IPS-18a (cell line): ENCODE measurements at regions not wholly inside any gene's neighbourhood (a gene's known extent, or its start where the extent isn't known, plus 50 kb on each side); places are given as distances from the start of the nearest gene placed in this dataset.

Experiments
- H3K27ac ChIP-seq: one replicate; pipeline ENCODE4 v1.5.1; 2013; ENCODE audit warnings: low read length
- H3K27me3 ChIP-seq: one replicate; pipeline ENCODE4 v1.6.1; 2013; ENCODE audit warnings: mild to moderate bottlenecking, low read length; ENCODE audit not compliant: control insufficient read depth, insufficient read depth
- H3K36me3 ChIP-seq: one replicate; pipeline ENCODE4 v1.6.1; 2013; ENCODE audit warnings: low read depth, low read length; ENCODE audit not compliant: control insufficient read depth
- H3K4me1 ChIP-seq: one replicate; pipeline ENCODE4 v1.6.1; 2013; ENCODE audit warnings: low read depth, low read length; ENCODE audit not compliant: control insufficient read depth
- H3K4me3 ChIP-seq: one replicate; pipeline ENCODE4 v1.5.1; 2013; ENCODE audit warnings: low read length
- H3K9ac ChIP-seq: one replicate; pipeline ENCODE4 v1.6.1; 2013; ENCODE audit warnings: mild to moderate bottlenecking, low read length, moderate library complexity
- H3K9me3 ChIP-seq: one replicate; pipeline ENCODE4 v1.6.1; 2013; ENCODE audit warnings: low read depth, low read length; ENCODE audit not compliant: control insufficient read depth

DNA sequence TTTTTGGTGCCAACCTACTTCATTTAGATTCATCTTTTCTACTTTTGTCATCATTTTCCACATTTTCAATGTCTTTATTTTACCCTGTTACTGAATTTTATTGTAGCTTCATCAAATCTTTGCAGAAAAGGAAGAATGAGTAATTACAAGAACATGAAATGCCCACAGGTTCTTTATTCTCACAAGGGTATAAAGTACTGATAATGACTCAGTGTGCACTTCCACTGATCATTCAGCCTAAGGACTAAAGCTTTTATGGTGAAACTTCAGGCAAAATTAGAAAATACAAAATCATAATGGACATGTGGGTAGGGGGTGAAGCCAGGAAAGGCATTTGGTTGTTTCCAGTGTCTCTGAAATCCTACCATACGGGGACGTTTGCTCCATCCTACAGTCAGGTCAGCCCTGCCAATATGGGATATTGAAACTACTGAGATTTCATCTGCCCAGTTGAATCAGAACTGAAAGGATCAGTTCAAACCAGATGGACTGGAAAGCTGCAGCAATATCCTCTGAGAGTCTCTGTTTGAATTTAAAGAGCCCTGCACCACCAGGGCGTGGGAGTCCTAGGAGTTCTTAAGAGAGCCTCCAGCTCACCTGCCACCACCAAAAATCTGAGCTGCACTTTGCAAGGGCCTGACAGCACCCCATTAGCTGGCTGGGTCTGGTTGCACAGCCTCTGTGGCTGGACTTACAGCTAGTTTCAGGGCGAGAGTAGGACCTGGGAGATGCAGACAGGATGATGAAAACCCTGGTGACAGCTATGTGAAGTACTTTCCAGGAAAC lies 390.4 kb downstream of the CMPK2 start:
- Histone ChIP-seq H3K36me3 (no peaks in the 10 kb centered on the region), H3K4me1 (no peaks in the 10 kb centered on the region), H3K9ac (no peak overlapping the region), H3K4me3 (no peak overlapping the region), H3K9me3 (no peaks in the 10 kb centered on the region), H3K27ac (no peak overlapping the region), H3K27me3 (no peaks in the 10 kb centered on the region)

DNA sequence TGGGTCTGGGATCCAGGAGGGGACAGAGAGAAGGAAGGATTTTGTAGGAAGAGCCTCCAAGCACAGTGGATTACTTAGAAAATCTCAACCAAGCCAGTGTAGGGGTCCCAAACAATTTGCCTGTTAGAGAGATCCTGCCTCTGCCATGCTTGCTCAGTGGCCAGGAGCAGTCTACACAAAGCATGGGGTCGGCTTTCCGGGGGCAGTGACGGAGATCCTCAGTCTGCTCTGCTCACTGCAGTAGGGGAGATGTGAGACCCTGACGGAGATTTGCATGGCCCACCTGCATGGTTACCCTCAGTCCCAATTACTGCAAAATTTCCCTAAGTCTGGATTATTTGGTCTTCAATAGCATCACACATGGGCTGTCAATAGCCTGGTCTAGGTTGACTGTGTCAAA lies 385.2 kb downstream of the CMPK2 start:
- no peaks in the 10 kb centered on the region for H3K36me3 ChIP-seq
- no peaks in the 10 kb centered on the region for H3K27me3 ChIP-seq
- no peak overlapping the region for H3K27ac ChIP-seq
- no peak overlapping the region for H3K4me3 ChIP-seq
- H3K4me1 ChIP-seq, result no peaks in the 10 kb centered on the region
- H3K9ac ChIP-seq, result no peak overlapping the region
- no peaks in the 10 kb centered on the region for H3K9me3 ChIP-seq

DNA sequence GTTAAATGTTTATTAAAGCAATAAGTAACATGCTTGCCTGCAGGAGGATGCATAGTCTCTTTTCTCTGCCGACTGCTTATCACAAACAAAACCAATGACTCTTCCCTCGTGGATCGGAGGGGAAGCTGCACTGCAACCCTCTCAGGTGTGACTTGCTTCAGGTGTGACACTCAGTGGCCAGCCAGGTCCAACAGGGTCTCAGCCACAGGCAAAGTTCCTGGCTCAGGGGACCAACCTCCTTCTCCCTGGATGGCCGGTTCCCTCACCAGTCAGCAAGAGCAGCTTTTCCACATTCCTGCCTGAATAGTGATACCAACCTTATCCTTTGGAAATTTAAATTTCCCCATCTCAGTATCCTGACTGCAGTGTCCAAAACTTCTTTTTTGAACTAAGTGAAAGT lies 383.5 kb downstream of the CMPK2 start:
- Histone ChIP-seq H3K4me3 (no peak overlapping the region), H3K4me1 (no peaks in the 10 kb centered on the region), H3K36me3 (no peaks in the 10 kb centered on the region), H3K27me3 (no peaks in the 10 kb centered on the region), H3K27ac (no peak overlapping the region), H3K9me3 (no peaks in the 10 kb centered on the region), H3K9ac (no peak overlapping the region)

GRCh38 chr2:6487765-6488164 lies 377.9 kb downstream of the CMPK2 start:
- H3K4me3 ChIP-seq, result no peak overlapping the region
- no peaks in the 10 kb centered on the region for H3K9me3 ChIP-seq
- no peaks in the 10 kb centered on the region for H3K36me3 ChIP-seq
- no peaks in the 10 kb centered on the region for H3K4me1 ChIP-seq
- H3K9ac ChIP-seq, result no peak overlapping the region
- no peak overlapping the region for H3K27ac ChIP-seq
- H3K27me3 ChIP-seq, result no peaks in the 10 kb centered on the region

DNA sequence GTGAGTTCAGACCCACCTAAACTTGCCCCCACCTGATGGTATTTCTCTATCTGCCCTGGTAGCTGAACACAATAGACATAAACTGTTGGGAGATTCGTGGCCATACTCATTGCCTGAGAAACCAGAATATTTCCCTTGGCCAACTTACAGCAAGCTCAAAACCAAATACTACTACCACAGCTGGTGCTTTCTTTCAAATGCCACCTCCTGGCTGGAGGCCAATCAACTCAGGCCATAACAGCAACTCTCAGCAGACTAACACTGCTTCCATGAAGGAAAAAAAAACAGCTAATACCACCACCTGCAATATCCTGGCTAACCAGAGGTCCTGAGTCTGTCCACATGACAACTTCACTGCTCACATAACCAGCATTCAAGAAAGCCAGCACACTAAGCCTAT lies 373.1 kb downstream of the CMPK2 start:
- Histone ChIP-seq H3K4me1 (no peaks in the 10 kb centered on the region), H3K27ac (no peak overlapping the region)

DNA sequence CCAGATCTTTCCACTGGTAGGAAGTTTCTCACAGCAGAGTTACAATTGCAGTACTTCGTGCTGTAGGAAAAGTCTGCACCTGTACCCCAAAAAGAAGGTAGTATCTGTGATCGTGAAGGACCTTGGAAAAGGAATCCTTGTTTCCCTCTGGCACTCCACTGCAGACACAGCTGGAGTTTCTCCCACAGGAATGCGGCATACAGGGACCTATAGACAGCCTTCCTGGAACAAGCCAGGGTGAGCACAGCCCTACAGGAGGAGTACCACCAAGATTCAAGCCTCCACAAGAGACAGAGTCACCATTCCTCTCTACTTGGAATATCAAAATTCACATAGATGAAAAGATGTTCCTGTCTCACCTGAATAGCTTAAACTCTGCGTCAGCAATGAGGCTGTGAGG lies 372.4 kb downstream of the CMPK2 start:
- no peaks in the 10 kb centered on the region for H3K9me3 ChIP-seq
- no peak overlapping the region for H3K4me3 ChIP-seq
- no peaks in the 10 kb centered on the region for H3K36me3 ChIP-seq
- H3K27me3 ChIP-seq, result no peaks in the 10 kb centered on the region
- H3K4me1 ChIP-seq, result no peaks in the 10 kb centered on the region
- no peak overlapping the region for H3K27ac ChIP-seq
- H3K9ac ChIP-seq, result no peak overlapping the region

More for the DNA sequence above, 373.1 kb downstream of the CMPK2 start:
- H3K36me3 ChIP-seq, result no peaks in the 10 kb centered on the region
- H3K9ac ChIP-seq, result no peak overlapping the region
- no peaks in the 10 kb centered on the region for H3K9me3 ChIP-seq
- no peaks in the 10 kb centered on the region for H3K27me3 ChIP-seq
- H3K4me3 ChIP-seq, result no peak overlapping the region

DNA sequence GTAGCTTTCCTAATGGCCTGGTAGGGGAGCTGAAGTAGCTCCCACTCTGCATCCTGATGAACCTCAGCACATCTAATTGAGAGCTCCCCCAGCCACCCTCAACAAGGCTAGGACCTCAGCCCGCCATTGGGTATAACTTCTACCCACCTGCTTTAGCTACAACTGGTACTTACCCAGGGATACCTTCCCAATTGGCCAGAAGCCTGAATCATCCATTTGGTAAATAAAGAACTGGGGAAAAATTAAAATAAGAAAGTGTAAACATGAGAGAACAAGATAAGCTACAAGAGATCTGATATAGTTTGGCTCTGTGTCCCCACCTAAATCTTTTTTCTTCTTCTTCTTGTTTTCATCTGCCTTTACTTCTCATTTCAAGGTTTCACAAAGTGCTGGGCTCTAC lies 372.0 kb downstream of the CMPK2 start:
- Histone ChIP-seq H3K9ac (no peak overlapping the region), H3K9me3 (no peaks in the 10 kb centered on the region), H3K27ac (no peak overlapping the region)

DNA sequence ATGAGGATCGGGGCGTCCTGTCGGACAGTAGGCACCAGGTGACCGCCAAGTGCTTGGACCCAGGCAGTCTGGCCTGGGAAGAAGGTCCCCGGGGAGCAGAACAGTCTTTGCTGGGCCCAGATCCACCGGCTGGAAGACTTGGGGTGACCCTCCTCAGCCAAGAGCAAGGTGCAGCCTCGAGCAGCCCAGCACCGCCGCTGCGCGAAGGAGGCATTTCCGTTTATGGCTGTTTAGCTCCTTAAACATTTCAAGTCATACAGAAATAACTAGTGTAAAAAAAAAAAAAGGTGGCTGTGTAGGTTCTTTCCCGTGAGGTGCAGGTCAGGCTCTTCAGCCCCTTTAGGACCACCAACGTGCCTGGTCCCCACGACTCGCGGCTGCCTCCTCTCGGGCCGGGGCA lies 370.2 kb downstream of the CMPK2 start:
- Histone ChIP-seq H3K4me1 (no peaks in the 10 kb centered on the region), H3K9ac (no peak overlapping the region), H3K27me3 (no peaks in the 10 kb centered on the region), H3K27ac (no peak overlapping the region), H3K9me3 (no peaks in the 10 kb centered on the region), H3K36me3 (no peaks in the 10 kb centered on the region), H3K4me3 (no peak overlapping the region)

More for the DNA sequence above, 372.0 kb downstream of the CMPK2 start:
- H3K4me1 ChIP-seq, result no peaks in the 10 kb centered on the region
- no peak overlapping the region for H3K4me3 ChIP-seq
- H3K27me3 ChIP-seq, result no peaks in the 10 kb centered on the region
- H3K36me3 ChIP-seq, result no peaks in the 10 kb centered on the region

GRCh38 chr2:6496376-6496775 lies 369.3 kb downstream of the CMPK2 start:
- no peak overlapping the region for H3K27ac ChIP-seq
- no peak overlapping the region for H3K4me3 ChIP-seq
- H3K27me3 ChIP-seq, result no peaks in the 10 kb centered on the region
- H3K9me3 ChIP-seq, result no peaks in the 10 kb centered on the region
- H3K9ac ChIP-seq, result no peak overlapping the region
- no peaks in the 10 kb centered on the region for H3K36me3 ChIP-seq
- H3K4me1 ChIP-seq, result no peaks in the 10 kb centered on the region

GRCh38 chr2:6497048-6497447 lies 368.7 kb downstream of the CMPK2 start:
- no peak overlapping the region for H3K27ac ChIP-seq
- H3K4me3 ChIP-seq, result no peak overlapping the region
- no peaks in the 10 kb centered on the region for H3K9me3 ChIP-seq
- H3K4me1 ChIP-seq, result no peaks in the 10 kb centered on the region
- no peaks in the 10 kb centered on the region for H3K27me3 ChIP-seq
- no peaks in the 10 kb centered on the region for H3K36me3 ChIP-seq
- no peak overlapping the region for H3K9ac ChIP-seq

GRCh38 chr2:6498841-6499240 lies 366.9 kb downstream of the CMPK2 start:
- no peaks in the 10 kb centered on the region for H3K4me1 ChIP-seq
- H3K9ac ChIP-seq, result no peak overlapping the region
- H3K27me3 ChIP-seq, result no peaks in the 10 kb centered on the region
- no peak overlapping the region for H3K27ac ChIP-seq
- H3K4me3 ChIP-seq, result no peak overlapping the region
- H3K9me3 ChIP-seq, result no peaks in the 10 kb centered on the region
- H3K36me3 ChIP-seq, result no peaks in the 10 kb centered on the region

- no peaks in the 10 kb centered on the region for H3K36me3 ChIP-seq
- H3K4me1 ChIP-seq, result no peaks in the 10 kb centered on the region
- no peak overlapping the region for H3K27ac ChIP-seq
- no peaks in the 10 kb centered on the region for H3K9me3 ChIP-seq
- H3K4me3 ChIP-seq, result no peak overlapping the region
- H3K27me3 ChIP-seq, result no peaks in the 10 kb centered on the region
- H3K9ac ChIP-seq, result no peak overlapping the region
Measured at GRCh38 chr2:6499691-6500090, 366.0 kb downstream of the CMPK2 start.
